K562 (cell line): ENCODE measurements at regions not wholly inside any gene's neighbourhood (a gene's known extent, or its start where the extent isn't known, plus 50 kb on each side); places are given as distances from the start of the nearest gene placed in this dataset.

Source experiments
- FOXJ2 ChIP-seq: fragments of 200-800 bp; sonication (Bioruptor generic); IDR thresholded peaks from 2 replicates; pipeline ENCODE4 v1.6.1; 2016; ENCODE audit warnings: missing genetic modification characterization, missing compliant biosample characterization
- FOXJ3 ChIP-seq: sonication (generic); formaldehyde crosslinking; IDR thresholded peaks from 2 replicates; pipeline ENCODE4 v1.4.0; 2020; ENCODE audit warnings: mild to moderate bottlenecking, missing genetic modification reagents
- GTF2F1 ChIP-seq: IDR thresholded peaks from 2 replicates; pipeline ENCODE4 v1.6.1; 2011; ENCODE audit warnings: low read depth, low read length, improper control_type of control experiment
- MYNN ChIP-seq, 2 experiments: sonication (generic); formaldehyde crosslinking in 1 of 2; IDR thresholded peaks; 2 replicates each; pipeline versions ENCODE4 v1.5.0 to v1.6.1; 2016 to 2020; ENCODE audit warnings: antibody characterized with exemption in 1 of 2, missing genetic modification reagents in 1 of 2
- RFX5 ChIP-seq: IDR thresholded peaks from 2 replicates; pipeline ENCODE4 v1.6.1; 2011; ENCODE audit warnings: low read depth, mild to moderate bottlenecking, improper control_type of control experiment, low read length
- SREBF2 ChIP-seq: sonication (generic); formaldehyde crosslinking; IDR thresholded peaks from 2 replicates; pipeline ENCODE4 v1.4.0; 2020; ENCODE audit warnings: mild to moderate bottlenecking, missing genetic modification reagents
- TGIF2 ChIP-seq: sonication (generic); formaldehyde crosslinking; IDR thresholded peaks from 2 replicates; pipeline ENCODE4 v1.8.1; 2022; ENCODE audit warnings: mild to moderate bottlenecking, missing genetic modification reagents, moderate library complexity
- ZBTB17 ChIP-seq: fragments of 450-650 bp; formaldehyde crosslinking; IDR thresholded peaks from 2 replicates; pipeline ENCODE4 v1.4.0; 2020; ENCODE audit warnings: mild to moderate bottlenecking
- ZC3H4 ChIP-seq: sonication (generic); formaldehyde crosslinking; IDR thresholded peaks from 2 replicates; pipeline ENCODE4 v1.9.0; 2021; ENCODE audit warnings: missing genetic modification reagents, borderline replicate concordance
- TF ChIP-seq, protein P1 (sequence below), 2 experiments: fragments of 450-650 bp in 1 of 2; sonication (generic) in 1 of 2; formaldehyde crosslinking in 1 of 2; IDR thresholded peaks in 1 of 2; conservative IDR thresholded peaks in 1 of 2; 2 replicates each; pipeline versions ENCODE4 v1.6.1 to v1.8.1; 2016 to 2023; ENCODE audit warnings: mild to moderate bottlenecking in 2 of 2, moderate library complexity in 2 of 2, inconsistent platforms in 1 of 2, missing genetic modification reagents in 1 of 2
- TF ChIP-seq, protein P2 (sequence below), 3 experiments: IDR thresholded peaks in 2 of 3; conservative IDR thresholded peaks in 1 of 3; 2 replicates each; pipeline ENCODE4 v1.5.1; 2011 to 2012; ENCODE audit warnings: low read length in 3 of 3, mild to moderate bottlenecking in 3 of 3, control low read depth in 2 of 3, improper control_type of control experiment in 1 of 3, inconsistent platforms in 1 of 3, low read depth in 1 of 3, mixed read lengths in 1 of 3, moderate library complexity in 1 of 3; ENCODE audit not compliant: insufficient read depth in 2 of 3
- TF ChIP-seq, protein P3 (sequence below), 2 experiments: fragments of 450-650 bp in 1 of 2; sonication (generic) in 1 of 2; formaldehyde crosslinking in 1 of 2; IDR thresholded peaks; 2 replicates each; pipeline versions ENCODE4 v1.7.1 to v1.9.0; 2016 to 2022; ENCODE audit warnings: inconsistent platforms in 1 of 2, mild to moderate bottlenecking in 1 of 2, missing genetic modification reagents in 1 of 2
- TF ChIP-seq, protein P4 (sequence below): fragments of 250-450 bp; sonication (Bioruptor Pico); IDR thresholded peaks from 2 replicates; pipeline ENCODE4 v1.5.0; 2021

DNA sequence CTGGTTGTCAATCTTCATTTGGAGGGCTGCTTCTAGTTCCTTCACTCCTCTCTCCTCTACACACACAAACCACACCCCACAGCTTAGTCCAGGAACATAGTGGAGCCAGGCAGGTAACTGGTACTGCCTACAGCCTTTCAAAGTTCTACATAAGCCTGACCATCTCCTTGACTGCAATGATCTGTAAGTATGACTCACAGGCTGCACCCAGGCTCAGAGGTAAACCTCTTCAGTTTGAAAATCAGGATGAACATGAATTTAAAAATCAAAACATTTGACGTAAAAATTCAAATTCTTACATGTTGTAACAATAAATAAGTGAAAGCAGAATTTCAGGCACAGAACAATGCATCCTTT is 68.7 kb upstream of the C10orf120 start:
- no peak for TF ChIP-seq GTF2F1
- TF ChIP-seq FOXJ2 = no peak
- no peak for TF ChIP-seq RFX5
- TF ChIP-seq TGIF2 (CRISPR knock-in tag) = no peak
- TF ChIP-seq, protein P1, sequence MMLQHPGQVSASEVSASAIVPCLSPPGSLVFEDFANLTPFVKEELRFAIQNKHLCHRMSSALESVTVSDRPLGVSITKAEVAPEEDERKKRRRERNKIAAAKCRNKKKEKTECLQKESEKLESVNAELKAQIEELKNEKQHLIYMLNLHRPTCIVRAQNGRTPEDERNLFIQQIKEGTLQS (IDR thresholded peaks at IDR 0.05) = no peak
- TF ChIP-seq, protein P1 (CRISPR knock-in tag; conservative IDR thresholded peaks at IDR 0.05) = no peak
- TF ChIP-seq, protein P2, sequence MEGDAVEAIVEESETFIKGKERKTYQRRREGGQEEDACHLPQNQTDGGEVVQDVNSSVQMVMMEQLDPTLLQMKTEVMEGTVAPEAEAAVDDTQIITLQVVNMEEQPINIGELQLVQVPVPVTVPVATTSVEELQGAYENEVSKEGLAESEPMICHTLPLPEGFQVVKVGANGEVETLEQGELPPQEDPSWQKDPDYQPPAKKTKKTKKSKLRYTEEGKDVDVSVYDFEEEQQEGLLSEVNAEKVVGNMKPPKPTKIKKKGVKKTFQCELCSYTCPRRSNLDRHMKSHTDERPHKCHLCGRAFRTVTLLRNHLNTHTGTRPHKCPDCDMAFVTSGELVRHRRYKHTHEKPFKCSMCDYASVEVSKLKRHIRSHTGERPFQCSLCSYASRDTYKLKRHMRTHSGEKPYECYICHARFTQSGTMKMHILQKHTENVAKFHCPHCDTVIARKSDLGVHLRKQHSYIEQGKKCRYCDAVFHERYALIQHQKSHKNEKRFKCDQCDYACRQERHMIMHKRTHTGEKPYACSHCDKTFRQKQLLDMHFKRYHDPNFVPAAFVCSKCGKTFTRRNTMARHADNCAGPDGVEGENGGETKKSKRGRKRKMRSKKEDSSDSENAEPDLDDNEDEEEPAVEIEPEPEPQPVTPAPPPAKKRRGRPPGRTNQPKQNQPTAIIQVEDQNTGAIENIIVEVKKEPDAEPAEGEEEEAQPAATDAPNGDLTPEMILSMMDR (IDR thresholded peaks at IDR 0.05 in 2 of 3, conservative IDR thresholded peaks at IDR 0.05 in 1 of 3; ENCODE audit: insufficient read depth in 2 of 3, low read depth in 1 of 3, low read length in 3 of 3) = no peak
- no peak for TF ChIP-seq FOXJ3 (CRISPR knock-in tag)
- no peak for TF ChIP-seq SREBF2 (CRISPR knock-in tag)
- TF ChIP-seq ZC3H4 (CRISPR knock-in tag) = no peak
- TF ChIP-seq MYNN (IDR thresholded peaks at IDR 0.05) = no peak
- no peak for TF ChIP-seq MYNN (CRISPR knock-in tag; IDR thresholded peaks at IDR 0.05)
- TF ChIP-seq, protein P3, sequence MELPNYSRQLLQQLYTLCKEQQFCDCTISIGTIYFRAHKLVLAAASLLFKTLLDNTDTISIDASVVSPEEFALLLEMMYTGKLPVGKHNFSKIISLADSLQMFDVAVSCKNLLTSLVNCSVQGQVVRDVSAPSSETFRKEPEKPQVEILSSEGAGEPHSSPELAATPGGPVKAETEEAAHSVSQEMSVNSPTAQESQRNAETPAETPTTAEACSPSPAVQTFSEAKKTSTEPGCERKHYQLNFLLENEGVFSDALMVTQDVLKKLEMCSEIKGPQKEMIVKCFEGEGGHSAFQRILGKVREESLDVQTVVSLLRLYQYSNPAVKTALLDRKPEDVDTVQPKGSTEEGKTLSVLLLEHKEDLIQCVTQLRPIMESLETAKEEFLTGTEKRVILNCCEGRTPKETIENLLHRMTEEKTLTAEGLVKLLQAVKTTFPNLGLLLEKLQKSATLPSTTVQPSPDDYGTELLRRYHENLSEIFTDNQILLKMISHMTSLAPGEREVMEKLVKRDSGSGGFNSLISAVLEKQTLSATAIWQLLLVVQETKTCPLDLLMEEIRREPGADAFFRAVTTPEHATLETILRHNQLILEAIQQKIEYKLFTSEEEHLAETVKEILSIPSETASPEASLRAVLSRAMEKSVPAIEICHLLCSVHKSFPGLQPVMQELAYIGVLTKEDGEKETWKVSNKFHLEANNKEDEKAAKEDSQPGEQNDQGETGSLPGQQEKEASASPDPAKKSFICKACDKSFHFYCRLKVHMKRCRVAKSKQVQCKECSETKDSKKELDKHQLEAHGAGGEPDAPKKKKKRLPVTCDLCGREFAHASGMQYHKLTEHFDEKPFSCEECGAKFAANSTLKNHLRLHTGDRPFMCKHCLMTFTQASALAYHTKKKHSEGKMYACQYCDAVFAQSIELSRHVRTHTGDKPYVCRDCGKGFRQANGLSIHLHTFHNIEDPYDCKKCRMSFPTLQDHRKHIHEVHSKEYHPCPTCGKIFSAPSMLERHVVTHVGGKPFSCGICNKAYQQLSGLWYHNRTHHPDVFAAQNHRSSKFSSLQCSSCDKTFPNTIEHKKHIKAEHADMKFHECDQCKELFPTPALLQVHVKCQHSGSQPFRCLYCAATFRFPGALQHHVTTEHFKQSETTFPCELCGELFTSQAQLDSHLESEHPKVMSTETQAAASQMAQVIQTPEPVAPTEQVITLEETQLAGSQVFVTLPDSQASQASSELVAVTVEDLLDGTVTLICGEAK (IDR thresholded peaks at IDR 0.05) = no peak
- TF ChIP-seq, protein P3 (CRISPR knock-in tag; IDR thresholded peaks at IDR 0.05) = no peak
- TF ChIP-seq ZBTB17 (CRISPR knock-in tag) = no peak
- TF ChIP-seq, protein P4, sequence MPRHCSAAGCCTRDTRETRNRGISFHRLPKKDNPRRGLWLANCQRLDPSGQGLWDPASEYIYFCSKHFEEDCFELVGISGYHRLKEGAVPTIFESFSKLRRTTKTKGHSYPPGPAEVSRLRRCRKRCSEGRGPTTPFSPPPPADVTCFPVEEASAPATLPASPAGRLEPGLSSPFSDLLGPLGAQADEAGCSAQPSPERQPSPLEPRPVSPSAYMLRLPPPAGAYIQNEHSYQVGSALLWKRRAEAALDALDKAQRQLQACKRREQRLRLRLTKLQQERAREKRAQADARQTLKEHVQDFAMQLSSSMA (CRISPR knock-in tag) = no peak
